ENCODE measurements at regions not wholly inside any gene's neighbourhood (a gene's known extent, or its start where the extent isn't known, plus 50 kb on each side); places are given as distances from the start of the nearest gene placed in this dataset.

DNA sequence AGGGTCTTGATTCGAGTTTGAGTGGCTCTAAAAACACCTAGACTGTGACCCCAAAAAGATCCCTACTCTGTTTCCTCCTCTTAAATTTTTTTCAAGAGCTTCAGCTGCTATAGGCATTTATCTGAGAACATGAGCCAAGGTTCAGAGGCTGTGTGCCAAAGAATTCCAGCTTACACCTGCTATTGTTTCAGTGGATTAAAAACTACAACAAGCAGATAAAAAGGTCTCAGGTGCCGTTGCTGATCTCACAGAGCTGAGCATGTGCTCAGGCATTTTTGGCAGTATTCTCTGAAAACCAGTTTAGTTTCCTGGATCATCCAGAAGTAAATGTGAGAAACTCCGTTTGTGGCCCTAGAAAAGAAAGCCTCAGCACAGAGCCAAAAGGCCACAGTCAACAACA is 349.2 kb downstream of the DEPDC1B start:
- intact Hi-C loops (cut with DNase I, micrococcal nuclease), result no loop called here
- no peak overlapping the region for H3K4me3 Mint-ChIP-seq

DNA sequence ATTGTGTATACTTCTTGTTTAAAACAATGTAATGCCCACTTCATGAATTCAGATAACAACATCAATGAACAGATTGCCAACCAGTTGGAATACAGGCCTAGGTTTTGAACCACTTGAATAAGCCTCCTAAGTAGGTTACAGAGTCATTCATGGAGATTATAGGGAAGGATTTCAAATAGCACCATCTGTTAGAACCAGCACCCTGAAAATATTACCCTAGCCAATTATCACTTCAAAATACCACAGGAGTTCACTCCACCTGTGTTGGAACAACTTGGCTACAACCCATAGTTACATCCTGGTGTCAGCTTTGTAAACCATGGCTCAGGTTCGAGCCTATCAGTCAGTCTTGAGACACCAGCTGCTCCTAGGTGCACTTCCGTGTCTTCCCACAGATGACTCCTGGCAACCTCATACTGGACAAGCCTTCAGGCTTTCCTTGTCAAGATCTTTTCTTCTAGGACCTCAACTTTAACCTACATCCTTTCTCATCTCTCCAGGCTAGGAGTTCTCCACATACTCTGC is 350.0 kb downstream of the DEPDC1B start:
- intact Hi-C loops (cut with DNase I, micrococcal nuclease), result no loop called here
- TF ChIP-seq, protein P1, sequence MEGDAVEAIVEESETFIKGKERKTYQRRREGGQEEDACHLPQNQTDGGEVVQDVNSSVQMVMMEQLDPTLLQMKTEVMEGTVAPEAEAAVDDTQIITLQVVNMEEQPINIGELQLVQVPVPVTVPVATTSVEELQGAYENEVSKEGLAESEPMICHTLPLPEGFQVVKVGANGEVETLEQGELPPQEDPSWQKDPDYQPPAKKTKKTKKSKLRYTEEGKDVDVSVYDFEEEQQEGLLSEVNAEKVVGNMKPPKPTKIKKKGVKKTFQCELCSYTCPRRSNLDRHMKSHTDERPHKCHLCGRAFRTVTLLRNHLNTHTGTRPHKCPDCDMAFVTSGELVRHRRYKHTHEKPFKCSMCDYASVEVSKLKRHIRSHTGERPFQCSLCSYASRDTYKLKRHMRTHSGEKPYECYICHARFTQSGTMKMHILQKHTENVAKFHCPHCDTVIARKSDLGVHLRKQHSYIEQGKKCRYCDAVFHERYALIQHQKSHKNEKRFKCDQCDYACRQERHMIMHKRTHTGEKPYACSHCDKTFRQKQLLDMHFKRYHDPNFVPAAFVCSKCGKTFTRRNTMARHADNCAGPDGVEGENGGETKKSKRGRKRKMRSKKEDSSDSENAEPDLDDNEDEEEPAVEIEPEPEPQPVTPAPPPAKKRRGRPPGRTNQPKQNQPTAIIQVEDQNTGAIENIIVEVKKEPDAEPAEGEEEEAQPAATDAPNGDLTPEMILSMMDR (IDR thresholded peaks at IDR 0.05), result no peak
- no peaks in the 10 kb centered on the region for H3K9me3 Mint-ChIP-seq
- H3K36me3 Mint-ChIP-seq (ENCODE audit: low read depth), result no peaks in the 10 kb centered on the region
- no peaks in the 10 kb centered on the region for H3K9me3 ChIP-seq (ENCODE audit: control insufficient read depth in 1 of 2, insufficient read depth in 1 of 2, low read length in 2 of 2)
- DNase-seq (no peak), ATAC-seq (ENCODE audit: poor library complexity) (no peak)
- POLR2A ChIA-PET, result no interaction called here
- H3K27me3 Mint-ChIP-seq, result no peaks in the 10 kb centered on the region
- CTCF ChIA-PET, result no interaction called here
- H3K27ac Mint-ChIP-seq, result no peak overlapping the region
- no peaks in the 10 kb centered on the region for H3K27me3 ChIP-seq (ENCODE audit: control insufficient read depth in 1 of 2, insufficient read depth in 2 of 2, low read length in 2 of 2)
- H3K4me3 ChIP-seq (ENCODE audit: low read length), result no peak overlapping the region
- no peaks in the 10 kb centered on the region for H3K4me1 ChIP-seq (ENCODE audit: insufficient read depth, low read length)
- H3K36me3 ChIP-seq (ENCODE audit: insufficient read depth, low read length), result no peaks in the 10 kb centered on the region
- H3K4me1 Mint-ChIP-seq (ENCODE audit: low read depth), result no peaks in the 10 kb centered on the region
- no peak overlapping the region for H3K4me3 Mint-ChIP-seq
- no peak overlapping the region for H3K27ac ChIP-seq (ENCODE audit: low read depth in 1 of 2, low read length in 2 of 2)

More for the DNA sequence above, 349.2 kb downstream of the DEPDC1B start:
- CTCF ChIA-PET, result no interaction called here
- TF ChIP-seq, protein P1 (IDR thresholded peaks at IDR 0.05), result no peak
- DNase-seq, result no peak
- H3K4me3 ChIP-seq (ENCODE audit: low read length), result no peak overlapping the region
- POLR2A ChIA-PET, result no interaction called here
- H3K27ac Mint-ChIP-seq, result no peak overlapping the region
- H3K27me3 ChIP-seq (ENCODE audit: control insufficient read depth in 1 of 2, insufficient read depth in 2 of 2, low read length in 2 of 2), result no peaks in the 10 kb centered on the region
- H3K4me1 ChIP-seq (ENCODE audit: insufficient read depth, low read length), result no peaks in the 10 kb centered on the region
- H3K4me1 Mint-ChIP-seq (ENCODE audit: low read depth), result no peaks in the 10 kb centered on the region
- no peaks in the 10 kb centered on the region for H3K9me3 ChIP-seq (ENCODE audit: control insufficient read depth in 1 of 2, insufficient read depth in 1 of 2, low read length in 2 of 2)
- no peaks in the 10 kb centered on the region for H3K27me3 Mint-ChIP-seq
- H3K27ac ChIP-seq (ENCODE audit: low read depth in 1 of 2, low read length in 2 of 2), result no peak overlapping the region
- no peaks in the 10 kb centered on the region for H3K36me3 Mint-ChIP-seq (ENCODE audit: low read depth)
- H3K9me3 Mint-ChIP-seq, result no peaks in the 10 kb centered on the region
- ATAC-seq (ENCODE audit: poor library complexity), result no peak
- no peaks in the 10 kb centered on the region for H3K36me3 ChIP-seq (ENCODE audit: insufficient read depth, low read length)

DNA sequence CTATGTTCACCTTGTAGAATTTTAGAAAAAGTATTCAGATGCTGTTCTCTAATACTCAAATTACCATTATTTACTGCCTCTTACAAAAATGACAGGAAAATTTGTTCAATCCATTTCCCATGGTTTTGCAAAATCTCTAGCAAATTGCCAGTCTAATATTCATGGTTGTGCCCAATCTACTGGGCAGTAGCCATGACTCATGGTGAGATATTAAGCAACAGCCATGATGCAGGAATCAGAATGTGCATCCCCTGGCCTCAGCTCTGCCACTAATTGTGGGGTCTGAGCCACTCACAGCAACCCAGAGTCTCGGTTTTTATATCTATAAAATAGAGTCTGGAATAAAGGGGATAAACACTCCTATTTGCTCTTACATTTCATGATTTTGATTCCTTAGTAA is 353.6 kb downstream of the DEPDC1B start:
- H3K9me3 Mint-ChIP-seq, result no peaks in the 10 kb centered on the region
- H3K27ac Mint-ChIP-seq, result no peak overlapping the region
- DNase-seq (no peak), ATAC-seq (ENCODE audit: poor library complexity) (no peak)
- no peaks in the 10 kb centered on the region for H3K27me3 ChIP-seq (ENCODE audit: control insufficient read depth in 1 of 2, insufficient read depth in 2 of 2, low read length in 2 of 2)
- CTCF ChIA-PET, result no interaction called here
- H3K36me3 ChIP-seq (ENCODE audit: insufficient read depth, low read length), result no peaks in the 10 kb centered on the region
- TF ChIP-seq, protein P1 (IDR thresholded peaks at IDR 0.05), result no peak
- no peak overlapping the region for H3K4me3 Mint-ChIP-seq
- POLR2A ChIA-PET, result interaction anchor here (0.6 kb wide), 1 partner anchor 1113 kb away, joined by 3 read pairs; no protein-coding TSS in a partner anchor
- no peaks in the 10 kb centered on the region for H3K4me1 ChIP-seq (ENCODE audit: insufficient read depth, low read length)
- H3K4me3 ChIP-seq (ENCODE audit: low read length), result no peak overlapping the region
- no peak overlapping the region for H3K27ac ChIP-seq (ENCODE audit: low read depth in 1 of 2, low read length in 2 of 2)
- H3K9me3 ChIP-seq (ENCODE audit: control insufficient read depth in 1 of 2, insufficient read depth in 1 of 2, low read length in 2 of 2), result no peaks in the 10 kb centered on the region
- H3K27me3 Mint-ChIP-seq, result no peaks in the 10 kb centered on the region
- intact Hi-C loops (cut with DNase I, micrococcal nuclease), result no loop called here
- no peaks in the 10 kb centered on the region for H3K4me1 Mint-ChIP-seq (ENCODE audit: low read depth)
- H3K36me3 Mint-ChIP-seq (ENCODE audit: low read depth), result no peaks in the 10 kb centered on the region
